Common myeloid progenitor, CD34-positive (primary cell): ENCODE measurements at regions not wholly inside any gene's neighbourhood (a gene's known extent, or its start where the extent isn't known, plus 50 kb on each side); places are given as distances from the start of the nearest gene placed in this dataset.

Experiments
- CTCF ChIA-PET: fragments of 350-600 bp; sonication (Branson Sonifier 250); formaldehyde crosslinking; loops from one replicate; lab custom pipeline; 2021; ENCODE audit warnings: antibody characterized with exemption; lab: Charles Lee
- POLR2A ChIA-PET: fragments of 350-600 bp; sonication (Branson Sonifier 250); formaldehyde crosslinking; loops from one replicate; lab custom pipeline; 2021; ENCODE audit warnings: antibody characterized with exemption; lab: Charles Lee
- DNase-seq, 3 donors: peaks; one replicate each; pipeline versions ENCODE4 v3.0.0 to v3.0.0-alpha.2; 2013
- H3K27ac ChIP-seq, 2 experiments: 1 replicate in 1 of 2; 2 replicates in 1 of 2; pipeline ENCODE4 v1.7.0; 2013; ENCODE audit warnings: inconsistent platforms in 2 of 2, low read length in 2 of 2, mild to moderate bottlenecking in 2 of 2, low read depth in 1 of 2, moderate library complexity in 1 of 2; ENCODE audit not compliant: severe bottlenecking in 2 of 2, insufficient read depth in 1 of 2, poor library complexity in 1 of 2
- H3K27me3 ChIP-seq, 5 experiments: replicated peaks in 2 of 5; 1 replicate in 3 of 5; 2 replicates in 2 of 5; pipeline versions ENCODE4 v1.6.1 to v1.7.0; 2013; ENCODE audit warnings: low read length in 4 of 5, mild to moderate bottlenecking in 2 of 5, moderate library complexity in 2 of 5, inconsistent platforms in 1 of 5; ENCODE audit not compliant: insufficient read depth in 5 of 5, control insufficient read depth in 4 of 5
- H3K36me3 ChIP-seq, 4 experiments: 1 replicate in 2 of 4; 2 replicates in 2 of 4; pipeline versions ENCODE4 v1.6.1 to v1.7.0; 2013; ENCODE audit warnings: low read length in 3 of 4, control low read depth in 1 of 4, mild to moderate bottlenecking in 1 of 4; ENCODE audit not compliant: control insufficient read depth in 4 of 4, insufficient read depth in 4 of 4
- H3K4me1 ChIP-seq, 4 experiments: 1 replicate in 3 of 4; 2 replicates in 1 of 4; pipeline versions ENCODE4 v1.6.1 to v1.7.1; 2013; ENCODE audit warnings: low read length in 3 of 4, mild to moderate bottlenecking in 3 of 4, control low read depth in 1 of 4, inconsistent platforms in 1 of 4, moderate library complexity in 1 of 4; ENCODE audit not compliant: control insufficient read depth in 4 of 4, insufficient read depth in 4 of 4; ENCODE audit errors: control extremely low read depth in 1 of 4
- H3K4me3 ChIP-seq, 7 experiments: 1 replicate in 4 of 7; 2 replicates in 3 of 7; pipeline versions ENCODE4 v1.5.1 to v1.7.0; 2013; ENCODE audit warnings: mild to moderate bottlenecking in 7 of 7, low read length in 6 of 7, moderate library complexity in 6 of 7, inconsistent platforms in 2 of 7, low read depth in 2 of 7, control low read depth in 1 of 7; ENCODE audit not compliant: insufficient read depth in 4 of 7, control insufficient read depth in 1 of 7; ENCODE audit errors: extremely low read depth in 1 of 7
- H3K9me3 ChIP-seq, 5 experiments: 1 replicate in 4 of 5; 2 replicates in 1 of 5; pipeline versions ENCODE4 v1.6.1 to v1.7.1; 2013; ENCODE audit warnings: low read length in 4 of 5, mild to moderate bottlenecking in 2 of 5, inconsistent platforms in 1 of 5, low read depth in 1 of 5, moderate library complexity in 1 of 5; ENCODE audit not compliant: control insufficient read depth in 4 of 5, insufficient read depth in 2 of 5; ENCODE audit errors: control extremely low read depth in 1 of 5
- WGBS: methylation state at CpG from one replicate; pipeline ENCODE4 v1.1.5; 2013; ENCODE audit not compliant: insufficient coverage; 5-methylcytosine and 5-hydroxymethylcytosine counted together

DNA sequence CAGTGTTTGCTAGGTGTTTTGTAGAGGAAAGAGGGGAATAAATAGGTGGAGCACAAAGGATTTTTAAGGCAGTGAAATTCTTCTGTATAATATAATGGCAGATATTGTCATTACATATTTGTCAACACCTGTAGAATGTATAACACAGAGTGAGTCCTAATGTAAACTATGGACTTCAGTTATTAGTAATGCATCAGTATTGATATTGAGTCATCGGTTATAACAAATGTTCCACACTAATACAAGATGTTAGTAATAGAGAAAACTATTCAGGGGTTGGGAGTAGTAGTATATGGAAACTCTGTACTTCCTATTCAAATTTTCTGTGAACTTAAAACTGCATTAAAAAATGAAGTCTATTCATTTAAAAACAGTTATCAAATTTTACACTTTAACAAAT is 299.2 kb downstream of the UBE3D start:
- H3K9me3 ChIP-seq = no peaks in the 10 kb centered on the region
- H3K27me3 ChIP-seq = no peaks in the 10 kb centered on the region
- no peak overlapping the region for H3K4me3 ChIP-seq
- POLR2A ChIA-PET = no interaction called here
- no peak overlapping the region for H3K27ac ChIP-seq
- WGBS = no CpG with 5 or more reads among the region's 1 CpG
- CTCF ChIA-PET = no interaction called here
- no peaks in the 10 kb centered on the region for H3K4me1 ChIP-seq
- DNase-seq = no peak
- H3K36me3 ChIP-seq = no peaks in the 10 kb centered on the region

- H3K27ac ChIP-seq = no peak overlapping the region
- no peaks in the 10 kb centered on the region for H3K9me3 ChIP-seq
- no peaks in the 10 kb centered on the region for H3K4me1 ChIP-seq
- ChIA-PET POLR2A (no interaction called here), CTCF (no interaction called here)
- WGBS = 85% methylated on average over 4 of the region's 5 CpGs
- no peaks in the 10 kb centered on the region for H3K36me3 ChIP-seq
- H3K27me3 ChIP-seq = no peaks in the 10 kb centered on the region
- no peak for DNase-seq
- H3K4me3 ChIP-seq = no peak overlapping the region
These were observed 298.6 kb downstream of the UBE3D start for GRCh38 chr6:82767037-82767436.

DNA sequence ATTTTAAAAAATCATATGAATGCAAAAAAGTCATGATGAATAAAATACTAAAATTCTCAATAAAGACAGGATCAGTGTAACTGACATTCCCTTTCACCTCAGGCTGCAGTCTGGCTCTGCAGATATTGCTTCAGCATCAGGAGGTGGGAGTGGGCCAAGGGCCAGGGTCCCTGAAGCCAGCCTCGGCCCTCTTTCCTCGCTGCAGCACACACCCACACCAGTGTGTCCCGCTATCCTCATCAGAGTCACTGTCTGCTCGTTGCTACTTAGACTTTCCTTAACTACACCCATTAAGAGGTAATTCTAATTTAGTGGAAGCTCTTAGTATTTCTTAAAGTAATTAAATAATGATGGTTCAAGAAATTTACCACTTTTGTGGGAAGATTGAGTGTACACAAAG is 298.2 kb downstream of the UBE3D start:
- Histone ChIP-seq H3K27ac (no peak overlapping the region), H3K36me3 (no peaks in the 10 kb centered on the region), H3K4me1 (no peaks in the 10 kb centered on the region), H3K27me3 (no peaks in the 10 kb centered on the region), H3K4me3 (no peak overlapping the region), H3K9me3 (no peaks in the 10 kb centered on the region)
- DNase-seq = no peak
- no CpG with 5 or more reads among the region's 4 CpGs for WGBS
- ChIA-PET POLR2A (no interaction called here), CTCF (interaction anchor here (1.2 kb wide), 1 partner anchor 28 kb away, joined by 3 read pairs; no protein-coding TSS in a partner anchor)

DNA sequence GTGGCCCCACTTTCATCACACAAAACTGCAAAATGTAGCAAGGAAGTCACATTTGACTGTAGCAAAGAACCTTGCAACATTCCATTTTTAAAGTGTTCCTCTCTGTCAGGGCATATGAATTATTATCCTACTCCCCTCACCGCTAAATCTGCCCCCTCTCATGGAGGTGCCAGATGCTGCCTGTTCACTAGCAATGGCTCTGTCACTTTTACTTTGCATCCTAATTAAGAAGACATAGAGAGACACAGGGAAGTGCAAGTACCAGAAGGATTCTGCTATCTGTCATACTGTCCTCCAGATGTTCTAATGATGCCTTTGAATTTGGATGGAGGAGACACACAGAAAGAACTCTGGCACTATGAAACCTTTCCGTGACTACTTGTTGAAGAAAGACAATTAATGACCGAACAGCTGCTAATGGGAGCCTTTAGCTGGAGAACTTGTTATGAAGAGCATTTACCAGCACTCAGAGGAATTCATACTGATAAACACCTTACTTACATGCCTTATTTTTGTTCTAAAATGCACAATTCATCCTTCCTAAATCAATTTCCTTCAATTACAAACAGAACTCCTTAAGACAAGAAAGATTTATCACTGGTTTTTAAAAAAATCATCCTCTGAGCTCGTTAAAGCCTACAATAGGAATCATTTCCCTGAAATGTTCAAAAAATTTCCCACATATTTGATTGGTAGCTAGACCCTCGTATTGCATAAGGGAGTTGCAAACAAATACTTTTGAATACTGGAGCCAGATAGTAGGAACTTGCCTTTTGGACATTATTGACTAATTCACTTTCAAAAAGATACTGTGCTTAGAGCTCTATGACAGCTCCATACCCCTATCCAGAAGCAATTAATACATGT is 292.6 kb downstream of the UBE3D start:
- DNase-seq = no peak
- ChIA-PET POLR2A (no interaction called here), CTCF (no interaction called here)
- no peaks in the 10 kb centered on the region for H3K27me3 ChIP-seq
- H3K4me1 ChIP-seq = no peaks in the 10 kb centered on the region
- no peak overlapping the region for H3K4me3 ChIP-seq
- H3K9me3 ChIP-seq = no peaks in the 10 kb centered on the region
- WGBS = 75% methylated on average over 4 of the region's 5 CpGs
- H3K36me3 ChIP-seq = no peaks in the 10 kb centered on the region
- H3K27ac ChIP-seq = no peak overlapping the region

DNA sequence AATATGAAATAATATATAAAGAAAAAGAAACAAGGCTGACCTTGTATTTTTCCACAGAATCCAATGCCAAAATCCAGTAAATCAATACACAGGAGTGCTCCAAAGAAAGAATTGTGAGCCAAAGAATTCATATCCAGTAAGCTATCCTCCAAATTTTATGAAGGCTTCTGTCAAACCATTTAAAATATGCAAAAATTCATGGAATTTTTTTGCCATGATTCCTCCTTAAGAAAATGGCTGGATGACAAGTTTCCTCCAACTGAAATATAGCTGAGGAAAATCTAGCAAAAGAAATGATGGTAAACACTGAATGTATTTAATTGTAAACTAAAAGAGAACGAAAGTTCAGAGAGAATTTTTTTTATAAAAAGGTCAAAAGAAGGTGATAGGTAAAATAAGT is 290.3 kb downstream of the UBE3D start:
- CTCF ChIA-PET = no interaction called here
- no peak overlapping the region for H3K4me3 ChIP-seq
- no peak overlapping the region for H3K27ac ChIP-seq
- DNase-seq = no peak
- no peaks in the 10 kb centered on the region for H3K4me1 ChIP-seq
- no peaks in the 10 kb centered on the region for H3K27me3 ChIP-seq
- WGBS = no CpG with 5 or more reads among the region's 1 CpG
- no peaks in the 10 kb centered on the region for H3K9me3 ChIP-seq
- no peaks in the 10 kb centered on the region for H3K36me3 ChIP-seq
- POLR2A ChIA-PET = no interaction called here

- peaks cover 0 to under 1% (median 0%) of the 10 kb centered on the region in 5 experiments for H3K9me3 ChIP-seq
- DNase-seq = no peak
- no peaks in the 10 kb centered on the region for H3K27me3 ChIP-seq
- no peaks in the 10 kb centered on the region for H3K4me1 ChIP-seq
- POLR2A ChIA-PET = no interaction called here
- H3K4me3 ChIP-seq = no peak overlapping the region
- no CpG with 5 or more reads among the region's 1 CpG for WGBS
- CTCF ChIA-PET = no interaction called here
- H3K36me3 ChIP-seq = no peaks in the 10 kb centered on the region
- no peak overlapping the region for H3K27ac ChIP-seq
These were observed 289.7 kb downstream of the UBE3D start for GRCh38 chr6:82775981-82776380.

DNA sequence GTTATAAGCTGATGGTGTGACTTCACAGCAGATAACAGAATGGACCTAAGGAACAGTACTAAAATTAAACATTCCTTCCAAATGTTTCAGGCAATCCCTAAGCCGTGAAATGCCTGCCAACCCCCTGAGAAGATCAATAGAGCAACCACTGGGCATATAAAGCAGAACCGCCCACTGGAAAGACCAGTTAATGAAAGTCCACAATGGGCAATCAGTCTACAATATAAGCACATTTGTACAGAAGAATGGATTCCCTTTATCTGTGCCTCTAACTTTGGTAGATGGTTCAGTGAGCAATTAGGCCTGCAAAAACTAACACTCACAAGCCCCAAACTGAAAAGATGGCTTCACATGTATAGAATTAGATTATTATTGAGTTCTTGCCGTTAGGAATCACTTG is 286.6 kb downstream of the UBE3D start:
- no peak for DNase-seq
- WGBS = 100% methylated on average over 1 of the region's 3 CpGs
- Histone ChIP-seq H3K9me3 (peaks cover 0 to 1% (median 0%) of the 10 kb centered on the region in 5 experiments), H3K4me3 (no peak overlapping the region), H3K27me3 (no peaks in the 10 kb centered on the region), H3K4me1 (no peaks in the 10 kb centered on the region), H3K27ac (no peak overlapping the region), H3K36me3 (no peaks in the 10 kb centered on the region)
- ChIA-PET CTCF (no interaction called here), POLR2A (no interaction called here)
